ENCODE measurements at regions not wholly inside any gene's neighbourhood (a gene's known extent, or its start where the extent isn't known, plus 50 kb on each side); places are given as distances from the start of the nearest gene placed in this dataset.

DNA sequence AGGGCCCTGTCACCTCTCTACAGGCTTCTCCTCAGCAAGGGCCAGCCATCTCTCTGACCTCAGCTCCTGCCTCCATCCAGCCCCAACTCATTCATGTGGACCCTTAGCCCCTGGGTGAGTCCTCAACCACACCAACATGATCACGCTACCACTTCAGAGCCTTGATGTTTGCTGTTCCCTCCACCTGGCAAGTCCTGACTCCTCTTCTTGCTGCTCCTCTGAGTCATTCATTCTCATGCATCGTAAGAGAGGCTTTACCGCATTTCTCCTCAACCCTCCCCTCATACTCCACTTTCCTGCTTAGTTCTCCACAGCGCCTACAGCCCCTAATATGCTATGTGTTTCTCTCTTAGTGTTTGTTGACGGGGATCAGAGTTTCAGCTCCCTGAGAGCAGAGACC is 99.9 kb downstream of the C17orf67 start:
- no peak overlapping the region for H3K4me3 ChIP-seq
- H3K9me3 ChIP-seq = no peaks in the 10 kb centered on the region
- H3K4me1 ChIP-seq (ENCODE audit: insufficient read depth) = peaks cover 1% of the 10 kb centered on the region
- no peak for DNase-seq
- intact Hi-C loops (cut with DNase I) = no loop called here
- H3K27ac ChIP-seq = no peak overlapping the region
- H3K27me3 ChIP-seq = no peaks in the 10 kb centered on the region
- no peaks in the 10 kb centered on the region for H3K36me3 ChIP-seq
- 91 to 93% (median 92%) methylated on average over 5 of the region's 5 CpGs for WGBS, 3 donors
- TF ChIP-seq EP300 (IDR thresholded peaks at IDR 0.05) (no peak), POLR2A (IDR thresholded peaks at IDR 0.05) (no peak)
- TF ChIP-seq, protein P1, sequence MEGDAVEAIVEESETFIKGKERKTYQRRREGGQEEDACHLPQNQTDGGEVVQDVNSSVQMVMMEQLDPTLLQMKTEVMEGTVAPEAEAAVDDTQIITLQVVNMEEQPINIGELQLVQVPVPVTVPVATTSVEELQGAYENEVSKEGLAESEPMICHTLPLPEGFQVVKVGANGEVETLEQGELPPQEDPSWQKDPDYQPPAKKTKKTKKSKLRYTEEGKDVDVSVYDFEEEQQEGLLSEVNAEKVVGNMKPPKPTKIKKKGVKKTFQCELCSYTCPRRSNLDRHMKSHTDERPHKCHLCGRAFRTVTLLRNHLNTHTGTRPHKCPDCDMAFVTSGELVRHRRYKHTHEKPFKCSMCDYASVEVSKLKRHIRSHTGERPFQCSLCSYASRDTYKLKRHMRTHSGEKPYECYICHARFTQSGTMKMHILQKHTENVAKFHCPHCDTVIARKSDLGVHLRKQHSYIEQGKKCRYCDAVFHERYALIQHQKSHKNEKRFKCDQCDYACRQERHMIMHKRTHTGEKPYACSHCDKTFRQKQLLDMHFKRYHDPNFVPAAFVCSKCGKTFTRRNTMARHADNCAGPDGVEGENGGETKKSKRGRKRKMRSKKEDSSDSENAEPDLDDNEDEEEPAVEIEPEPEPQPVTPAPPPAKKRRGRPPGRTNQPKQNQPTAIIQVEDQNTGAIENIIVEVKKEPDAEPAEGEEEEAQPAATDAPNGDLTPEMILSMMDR (IDR thresholded peaks at IDR 0.05) = no peak

DNA sequence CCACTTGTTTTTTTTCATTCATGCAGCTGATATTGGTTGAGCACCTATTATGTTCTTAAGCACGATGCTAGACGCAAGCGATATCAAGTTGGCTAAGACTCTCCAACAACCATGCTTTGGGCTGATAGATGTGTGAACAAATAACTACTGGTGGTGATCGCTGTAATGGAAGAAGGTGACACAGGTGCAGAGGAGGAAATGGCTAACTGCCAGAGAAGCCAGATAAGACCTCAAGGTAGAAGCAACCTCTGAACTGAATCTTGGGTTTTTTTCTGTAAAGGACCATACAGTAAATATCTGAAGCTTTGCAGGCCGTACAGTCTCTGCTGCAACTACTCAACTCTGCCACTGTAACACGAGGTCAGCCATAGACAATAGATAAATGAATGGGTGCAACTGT is 97.9 kb downstream of the C17orf67 start:
- Histone ChIP-seq H3K36me3 (no peaks in the 10 kb centered on the region), H3K27me3 (no peaks in the 10 kb centered on the region), H3K27ac (no peak overlapping the region), H3K4me3 (no peak overlapping the region), H3K4me1 (ENCODE audit: insufficient read depth) (peaks cover 1% of the 10 kb centered on the region), H3K9me3 (no peaks in the 10 kb centered on the region)
- TF ChIP-seq EP300 (IDR thresholded peaks at IDR 0.05) = no peak
- TF ChIP-seq, protein P1 (IDR thresholded peaks at IDR 0.05) = no peak
- TF ChIP-seq POLR2A (IDR thresholded peaks at IDR 0.05) = no peak
- DNase-seq = no peak
- 86 to 92% (median 89%) methylated on average over 6 of the region's 6 CpGs for WGBS, 3 donors
- intact Hi-C loops (cut with DNase I) = no loop called here

DNA sequence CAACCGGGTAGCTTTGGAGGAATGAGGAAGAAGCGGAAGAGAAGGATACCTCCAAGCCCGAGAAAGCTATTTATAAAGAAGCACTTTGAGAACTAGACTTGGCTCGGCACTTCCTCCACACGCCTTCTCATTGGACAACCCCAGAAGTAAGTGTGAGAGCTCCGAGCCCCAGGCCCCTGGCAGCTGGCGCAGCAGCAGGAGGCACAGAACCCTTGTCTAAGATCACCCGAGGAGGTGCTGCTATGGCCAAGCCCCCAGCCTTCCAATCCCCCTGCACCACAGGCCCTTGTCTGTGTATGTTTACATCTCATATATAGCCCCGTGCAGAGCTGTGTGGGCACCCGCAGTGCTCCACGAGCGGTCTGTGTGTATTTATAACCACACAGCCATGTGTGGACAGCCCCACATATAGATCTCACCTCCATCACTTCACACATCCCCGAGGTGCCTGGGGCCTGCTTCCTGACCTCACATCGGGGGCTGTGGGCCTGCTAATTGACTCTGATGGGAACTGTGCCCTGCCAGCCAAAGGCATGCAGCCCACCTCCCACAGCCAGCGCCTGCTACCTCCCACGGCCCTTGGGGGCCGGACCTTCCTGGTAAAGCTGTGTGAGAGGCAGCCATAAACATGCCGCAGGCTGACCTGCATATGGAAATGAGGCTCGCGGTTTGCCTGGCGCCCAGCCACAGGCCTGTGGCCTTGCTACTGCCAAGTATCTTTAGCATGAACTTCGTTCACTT is 96.1 kb downstream of the C17orf67 start:
- H3K27ac ChIP-seq = no peak overlapping the region
- WGBS, 3 donors = 30 to 39% (median 34%) methylated on average over 22 of the region's 22 CpGs

DNA sequence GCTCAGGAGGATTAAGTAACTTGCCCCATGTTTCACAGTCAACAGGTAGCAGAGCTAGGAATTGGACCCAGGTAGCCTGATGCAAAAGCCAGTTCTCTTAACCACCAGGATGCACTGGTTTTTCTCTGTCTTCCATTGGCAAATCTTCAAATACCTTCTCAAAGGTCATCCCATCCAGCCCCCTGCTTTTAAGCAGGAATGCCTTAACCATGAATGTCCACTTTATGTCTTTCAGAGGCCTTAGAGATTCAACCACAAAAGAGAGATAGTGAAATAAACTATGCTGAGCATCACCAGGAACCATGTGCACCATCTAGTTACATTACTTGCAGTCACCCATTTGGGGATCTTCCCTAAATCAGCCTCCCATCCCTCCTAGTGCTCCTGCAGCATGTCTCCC is 94.3 kb downstream of the C17orf67 start:
- Histone ChIP-seq H3K36me3 (no peaks in the 10 kb centered on the region), H3K4me3 (no peak overlapping the region), H3K4me1 (ENCODE audit: insufficient read depth) (peaks cover 1% of the 10 kb centered on the region), H3K9me3 (no peaks in the 10 kb centered on the region), H3K27me3 (no peaks in the 10 kb centered on the region), H3K27ac (no peak overlapping the region)
- TF ChIP-seq, protein P1 (IDR thresholded peaks at IDR 0.05) = no peak
- no peak for TF ChIP-seq EP300 (IDR thresholded peaks at IDR 0.05)
- TF ChIP-seq POLR2A (IDR thresholded peaks at IDR 0.05) = no peak
- intact Hi-C loops (cut with DNase I) = no loop called here
- no peak for DNase-seq

More for the DNA sequence above, 96.1 kb downstream of the C17orf67 start:
- no peak overlapping the region for H3K4me3 ChIP-seq
- H3K36me3 ChIP-seq = no peaks in the 10 kb centered on the region
- H3K4me1 ChIP-seq (ENCODE audit: insufficient read depth) = peaks cover 1% of the 10 kb centered on the region
- H3K9me3 ChIP-seq = no peaks in the 10 kb centered on the region
- TF ChIP-seq, protein P1 (IDR thresholded peaks at IDR 0.05) = no peak
- TF ChIP-seq EP300 (IDR thresholded peaks at IDR 0.05) (no peak), POLR2A (IDR thresholded peaks at IDR 0.05) (no peak)
- DNase-seq = peak in 1 of 5 donors; percentile 26
- intact Hi-C loops (cut with DNase I) = no loop called here
- no peaks in the 10 kb centered on the region for H3K27me3 ChIP-seq

All from ovary (tissue), 7 donors.